ENCODE measurements at regions not wholly inside any gene's neighbourhood (a gene's known extent, or its start where the extent isn't known, plus 50 kb on each side); places are given as distances from the start of the nearest gene placed in this dataset.

DNA sequence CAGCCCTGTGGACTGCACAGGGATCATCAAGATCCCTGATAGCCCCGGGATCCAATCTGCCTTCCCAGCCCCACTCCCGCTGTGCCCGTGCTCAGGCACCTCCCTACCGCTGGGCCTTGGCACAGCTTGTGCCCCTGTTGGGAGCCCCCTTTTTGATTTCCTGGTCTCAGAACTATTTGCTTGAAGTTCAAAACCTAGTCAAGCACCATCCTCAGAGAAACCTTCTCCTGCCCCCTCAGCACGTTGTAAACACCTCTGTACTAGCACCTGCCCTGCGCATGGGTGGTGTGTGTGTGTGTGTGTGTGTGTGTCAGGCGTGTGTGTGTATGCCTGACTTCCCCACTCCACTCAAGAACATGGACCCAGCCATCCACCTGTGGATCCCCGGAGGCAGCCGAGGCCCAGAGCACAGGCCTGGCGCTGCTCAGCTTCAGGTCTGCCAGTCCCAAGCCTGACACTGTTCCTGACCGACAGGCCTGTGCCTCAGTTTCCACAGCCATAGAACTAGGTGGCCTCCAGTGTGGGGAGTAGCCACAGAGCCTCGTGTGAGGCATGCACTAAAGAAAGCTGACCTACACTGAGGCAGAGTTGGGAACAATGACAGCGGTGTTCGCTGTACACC lies 65.5 kb downstream of the ADRA2C start:
- no peak for DNase-seq (ENCODE audit: low read depth, low spot score)

DNA sequence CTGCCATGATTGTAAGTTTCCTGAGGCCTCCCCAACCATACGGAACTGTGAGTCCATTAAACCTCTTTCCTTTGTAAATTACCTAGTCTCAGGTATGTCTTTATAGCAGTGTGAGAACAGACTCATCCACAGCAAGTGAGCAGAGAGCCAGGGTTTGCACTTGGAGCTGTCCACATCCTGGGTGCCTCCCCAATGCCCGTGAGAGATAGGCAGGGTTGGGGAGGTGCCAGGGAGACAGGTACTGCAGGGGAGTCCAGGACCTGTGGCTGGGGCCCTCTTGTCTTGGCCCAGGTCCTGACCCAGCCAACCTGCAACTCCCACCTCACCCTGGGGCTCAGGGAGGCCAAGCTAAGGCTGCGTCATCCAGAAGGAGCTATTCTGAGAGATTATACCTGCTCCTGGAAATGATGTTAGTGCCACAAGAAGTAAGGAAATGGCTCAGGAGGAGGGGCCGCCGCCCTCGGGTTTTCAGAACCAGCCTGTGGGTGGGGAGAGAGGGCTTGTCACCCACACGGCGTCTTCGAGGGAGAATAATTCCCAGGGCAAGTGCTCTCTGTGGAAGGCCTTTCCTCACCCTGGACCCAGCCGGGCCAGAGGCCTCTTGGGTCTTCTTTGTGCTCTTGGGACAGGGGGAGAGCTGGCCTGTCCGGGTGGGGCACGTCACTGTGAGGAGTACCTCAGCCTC lies 66.5 kb downstream of the ADRA2C start:
- DNase-seq (ENCODE audit: low read depth, low spot score), result no peak

DNA sequence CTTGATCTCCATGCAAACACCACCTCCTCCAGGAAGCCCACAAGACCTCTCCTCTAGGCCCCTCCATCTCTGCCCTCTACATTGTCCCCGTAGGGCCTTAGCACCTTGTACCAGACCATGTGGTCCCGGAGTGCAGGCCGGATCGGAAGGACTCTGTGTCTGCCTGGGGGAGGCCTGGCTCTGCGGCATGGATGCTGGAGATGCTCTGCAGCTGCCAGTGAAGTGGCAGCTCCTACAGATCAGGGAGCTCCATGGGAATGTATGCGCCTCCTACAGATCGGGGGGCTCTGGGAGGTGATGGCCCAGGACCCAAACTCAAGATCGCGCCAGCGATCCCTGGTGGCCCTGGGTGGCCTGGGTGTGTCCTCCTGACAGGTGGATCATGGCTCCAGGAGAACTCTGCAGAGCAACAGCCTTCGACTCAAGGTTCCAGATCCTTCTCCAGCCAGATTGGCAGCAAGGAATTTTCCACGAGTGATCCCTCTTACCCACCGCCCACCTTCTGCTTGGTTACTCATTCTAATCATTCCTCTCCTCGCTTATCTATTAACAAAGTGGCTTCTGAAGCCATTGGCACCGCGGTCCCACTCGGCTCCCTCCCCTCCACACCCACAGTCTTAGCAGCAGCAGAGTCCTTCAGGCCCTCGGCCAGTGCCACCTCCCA lies 67.3 kb downstream of the ADRA2C start:
- no peak for DNase-seq (ENCODE audit: low read depth, low spot score)

DNA sequence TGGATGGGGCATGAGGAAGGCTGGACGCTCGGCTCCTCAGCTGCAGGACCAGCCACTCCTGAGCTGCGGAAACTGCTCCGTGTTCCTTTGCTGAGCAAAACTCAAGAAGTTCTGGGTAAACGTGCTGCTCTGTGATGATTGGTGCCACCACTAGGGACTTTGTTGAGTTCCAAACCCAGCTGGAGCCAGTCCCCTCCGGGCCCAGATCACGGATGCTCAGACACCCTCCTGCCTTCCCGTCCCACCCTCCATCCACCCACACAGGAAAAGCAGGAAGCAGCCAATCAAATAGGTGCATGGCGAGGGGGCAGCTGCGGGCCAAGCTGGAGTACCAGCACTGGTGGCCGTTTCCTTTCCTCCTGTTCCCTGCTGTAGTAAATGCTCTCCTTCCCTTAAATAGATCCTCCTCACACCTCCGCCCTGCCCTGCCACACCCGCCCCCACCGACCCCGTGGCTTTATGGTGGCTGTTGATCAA lies 68.0 kb downstream of the ADRA2C start:
- no peak for DNase-seq (ENCODE audit: low read depth, low spot score)

DNA sequence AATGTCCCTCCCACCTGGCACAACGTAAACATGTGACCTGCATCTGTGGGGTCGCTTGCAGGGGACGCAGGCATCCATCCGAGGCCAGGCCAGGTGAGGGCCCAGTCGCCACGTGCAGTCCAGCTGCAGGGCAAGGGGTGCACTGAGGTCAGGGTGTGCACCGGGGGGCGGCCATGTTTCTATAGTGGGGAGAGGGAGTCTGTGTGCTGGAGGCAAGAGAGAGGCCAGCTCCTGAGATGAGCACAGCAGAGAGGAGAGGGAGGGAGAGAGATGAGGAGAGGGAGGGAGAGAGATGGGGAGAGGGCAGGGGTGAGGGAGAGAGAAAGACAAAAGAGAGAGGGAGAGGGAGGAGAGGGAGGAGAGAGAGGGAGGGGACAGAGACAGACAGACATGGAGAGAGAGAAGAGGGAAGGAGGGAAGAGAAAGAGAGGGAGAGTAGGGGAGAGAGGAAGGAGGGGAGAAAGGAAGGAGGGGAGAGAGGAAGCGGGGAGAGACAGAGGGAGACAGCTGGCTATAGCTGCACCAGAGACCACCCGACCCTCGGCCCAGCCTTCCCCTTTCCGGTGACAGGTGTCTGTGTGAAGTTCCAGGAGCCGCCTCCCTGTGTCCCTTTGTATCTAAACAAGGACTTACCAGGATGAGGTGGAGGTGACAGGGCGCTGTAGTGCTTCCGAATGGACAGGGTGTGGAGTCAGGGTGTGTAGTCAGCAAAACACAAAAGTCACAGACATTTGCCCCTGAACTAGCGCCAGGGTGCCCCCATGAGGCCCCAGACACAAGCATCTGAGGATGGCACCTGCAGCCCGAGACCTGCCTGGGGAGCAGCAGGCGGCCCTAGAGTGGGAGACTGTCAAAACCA lies 68.7 kb downstream of the ADRA2C start:
- DNase-seq (ENCODE audit: low read depth, low spot score), result no peak

DNA sequence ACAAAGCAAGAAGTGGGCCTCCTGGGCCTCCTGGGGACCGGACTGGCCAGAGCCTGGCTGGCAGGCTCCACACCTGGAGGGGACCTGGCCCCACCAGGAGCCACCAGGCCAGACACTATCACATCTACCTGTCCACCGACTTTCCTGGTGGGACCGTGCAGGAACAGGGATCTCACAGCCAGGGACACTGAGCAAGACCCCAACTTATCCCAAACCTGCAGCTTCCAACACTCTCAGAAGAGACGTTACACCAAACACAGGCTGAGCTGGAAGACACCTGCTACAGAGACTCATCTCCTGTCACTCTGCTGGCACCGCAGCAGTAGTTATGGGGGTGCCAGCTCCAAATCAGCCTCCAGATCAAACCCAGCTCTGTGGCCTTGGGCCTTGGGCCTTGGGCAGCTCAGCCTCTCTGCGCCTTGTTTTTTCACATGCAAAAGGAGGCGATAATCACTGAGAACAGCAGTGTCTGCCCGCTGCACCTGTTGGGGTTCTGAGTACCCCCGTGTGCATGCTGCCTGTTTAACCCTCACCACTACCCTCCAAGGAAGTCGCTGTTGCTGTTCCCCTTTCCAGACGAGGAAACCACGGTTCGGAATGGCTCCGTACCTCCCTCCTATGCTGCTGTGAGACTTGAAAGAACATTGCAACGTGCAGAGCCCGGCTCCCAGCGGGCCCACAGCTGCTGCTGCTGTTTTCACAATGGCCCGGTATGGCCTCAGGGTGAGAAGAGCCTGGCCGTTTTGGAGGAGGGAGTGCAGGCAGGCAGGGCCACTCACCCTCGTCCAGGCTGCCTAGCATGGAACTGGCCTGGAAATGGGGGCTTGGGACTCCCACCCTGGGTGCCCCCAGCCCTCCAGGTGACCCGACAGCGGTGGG lies 69.6 kb downstream of the ADRA2C start:
- no peak for DNase-seq (ENCODE audit: low read depth, low spot score)

DNA sequence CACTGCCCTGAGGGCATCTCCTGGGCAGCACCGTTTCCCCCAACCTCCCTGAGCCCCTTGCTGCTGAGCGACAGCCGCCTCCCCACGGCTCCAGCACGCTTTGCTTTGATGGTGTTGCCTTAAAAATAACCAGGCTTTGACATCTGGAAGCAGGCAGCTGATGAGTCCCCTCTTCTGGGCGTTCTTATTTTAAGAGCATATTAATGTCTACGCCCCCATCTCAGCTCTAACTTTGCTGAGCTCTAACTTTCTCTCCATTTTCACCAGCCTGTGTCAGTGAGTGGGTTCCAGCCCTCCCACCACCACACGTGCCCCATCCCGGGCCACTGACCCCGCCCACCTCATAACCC lies 70.2 kb downstream of the ADRA2C start:
- no peak for DNase-seq (ENCODE audit: low read depth, low spot score)

DNA sequence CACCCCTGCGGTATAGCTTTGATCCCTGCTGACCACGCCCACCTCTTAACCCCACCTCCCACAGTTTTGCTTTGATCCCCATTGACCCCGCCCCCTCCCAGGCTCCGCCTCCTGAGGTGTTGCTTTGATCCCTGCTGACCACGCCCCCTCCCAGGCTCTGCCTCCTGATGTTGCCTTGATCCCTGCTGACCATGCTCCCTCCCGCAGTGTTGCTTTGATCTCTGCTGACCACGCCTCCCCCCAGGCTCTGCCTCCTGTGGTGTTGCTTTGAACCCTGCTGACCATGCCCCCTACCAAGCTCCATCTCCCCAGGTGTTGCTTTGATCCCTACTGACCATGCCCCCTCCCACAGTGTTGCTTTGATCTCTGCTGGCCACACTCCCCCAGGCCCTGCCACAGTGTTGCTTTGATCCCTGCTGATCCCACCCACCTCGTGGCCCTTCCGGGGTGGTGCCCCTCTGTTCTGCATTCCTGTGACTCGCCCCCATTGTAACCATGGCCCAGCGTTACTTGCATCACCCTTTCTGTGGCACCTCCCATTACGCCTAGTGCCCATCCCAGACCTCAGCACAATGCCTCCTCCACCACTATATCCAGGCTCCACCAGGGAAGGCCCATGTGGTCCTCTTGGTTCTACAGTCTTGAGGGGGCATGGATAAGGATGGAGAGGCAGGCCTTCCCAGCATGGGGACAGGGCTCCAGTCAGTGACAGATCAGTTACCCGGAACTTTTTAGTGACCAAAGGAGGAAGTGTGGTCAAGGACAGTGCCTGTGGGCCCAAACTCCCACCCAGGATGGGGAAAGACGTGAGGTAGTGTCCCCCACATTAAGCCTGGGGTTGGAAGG lies 70.8 kb downstream of the ADRA2C start:
- no peak for DNase-seq (ENCODE audit: low read depth, low spot score)

DNA sequence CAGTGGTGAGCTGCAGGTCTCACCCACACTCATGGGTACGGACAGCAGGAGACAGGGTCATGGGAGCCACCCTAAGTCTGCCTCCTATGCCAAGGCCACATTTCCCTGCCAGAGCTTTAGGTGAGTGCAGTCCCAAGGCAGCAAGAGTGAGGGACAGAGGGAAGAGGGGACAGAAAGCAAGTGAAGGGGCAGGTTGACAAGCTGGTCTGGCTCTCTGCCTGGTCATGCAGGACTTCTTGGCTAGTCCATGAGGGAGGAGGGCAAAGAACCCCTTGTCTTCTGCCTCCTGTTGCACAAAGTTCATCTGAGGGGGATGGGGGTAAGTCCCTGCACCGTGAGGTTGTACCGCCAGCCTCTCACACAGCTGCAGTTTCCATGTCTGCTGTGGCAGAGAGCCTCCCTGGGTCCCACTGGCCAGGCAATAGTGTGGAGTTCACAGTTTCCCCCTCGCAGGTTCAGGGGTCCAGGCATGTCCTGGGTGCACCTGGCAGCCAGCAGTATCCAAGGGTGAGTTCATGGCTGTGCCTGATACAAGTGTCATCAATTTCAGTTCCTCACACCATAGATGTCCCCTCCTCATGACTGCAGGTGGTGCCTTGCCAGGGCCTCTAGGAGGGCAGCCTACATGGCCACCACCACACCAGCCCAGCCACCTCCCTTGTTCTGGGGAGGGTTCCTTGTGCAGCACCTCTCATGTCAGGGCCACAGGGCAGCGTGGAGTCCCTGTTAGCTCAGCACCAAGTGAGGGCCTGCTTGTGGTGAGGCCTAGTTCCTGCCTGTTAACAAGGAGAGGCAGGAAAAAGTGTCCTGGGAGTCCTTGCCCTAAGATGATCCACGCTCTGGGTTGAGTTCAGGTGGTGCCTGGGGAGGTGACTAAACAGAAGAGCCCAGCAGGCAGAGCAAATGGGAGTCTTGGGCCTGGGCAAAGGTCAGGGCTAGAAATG lies 72.5 kb downstream of the ADRA2C start:
- no peak for DNase-seq (ENCODE audit: low read depth, low spot score)

DNA sequence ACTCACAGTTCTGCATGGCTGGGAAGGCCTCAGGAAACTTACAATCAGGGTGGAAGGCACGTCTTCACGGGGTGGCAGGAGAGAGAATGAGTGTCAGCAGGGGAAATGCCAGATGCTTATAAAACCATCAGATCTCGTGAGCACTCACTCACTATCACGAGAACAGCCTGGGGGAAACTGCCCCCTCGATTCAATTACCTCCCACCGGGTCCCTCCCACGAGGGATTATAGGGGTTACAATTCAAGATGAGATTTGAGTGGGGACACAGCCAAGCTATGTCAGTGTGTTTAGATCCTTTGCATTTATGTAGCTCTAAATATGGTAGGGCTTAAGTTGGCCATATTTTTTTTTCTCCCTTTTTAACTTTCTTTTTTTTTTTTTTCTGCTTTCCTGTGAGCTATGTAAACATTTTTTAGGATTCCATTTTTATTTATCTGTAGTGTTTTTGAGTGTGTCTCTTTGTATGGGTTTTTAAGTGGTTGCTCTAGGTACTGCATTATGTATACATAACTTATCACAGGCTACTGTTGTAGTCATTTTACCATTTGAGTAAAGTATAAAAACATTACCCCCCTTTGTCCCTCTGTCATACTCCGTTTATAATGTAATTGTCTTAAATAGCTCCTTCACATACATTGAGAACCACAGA lies 79.0 kb downstream of the ADRA2C start:
- no peak for DNase-seq (ENCODE audit: low read depth, low spot score)

DNA sequence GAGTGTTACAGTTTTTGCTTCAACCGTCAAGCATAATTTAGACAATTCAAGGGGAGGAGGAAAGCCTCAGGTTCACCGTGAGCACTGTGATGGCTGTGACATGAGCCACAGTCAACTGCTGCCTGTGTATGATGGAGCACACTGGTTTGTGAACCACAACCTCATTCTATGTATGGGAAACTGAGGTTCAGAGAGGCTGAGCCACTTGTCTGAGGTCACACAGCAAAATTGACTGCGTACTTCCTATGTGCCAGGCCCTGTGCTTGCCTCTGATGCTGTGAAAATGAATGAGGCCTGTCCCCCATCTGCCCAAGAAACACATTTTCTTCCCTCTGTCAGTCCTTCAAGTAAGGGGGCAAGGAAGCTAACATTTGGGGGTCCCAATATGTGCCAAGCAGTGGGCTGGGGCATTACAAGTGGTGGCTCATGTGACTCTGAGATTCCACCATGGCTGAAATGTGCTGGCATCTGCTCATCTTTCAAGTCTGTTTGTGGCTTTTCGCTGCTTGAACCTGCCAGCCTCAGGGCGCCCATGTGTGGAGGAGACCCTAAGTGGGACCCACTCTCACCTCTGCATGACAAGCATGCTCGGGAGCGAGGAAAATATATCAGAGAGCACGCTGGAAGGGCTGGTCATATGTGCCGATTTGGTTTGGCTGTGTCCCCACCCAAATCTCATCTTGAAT lies 79.7 kb downstream of the ADRA2C start:
- no peak for DNase-seq (ENCODE audit: low read depth, low spot score)

DNA sequence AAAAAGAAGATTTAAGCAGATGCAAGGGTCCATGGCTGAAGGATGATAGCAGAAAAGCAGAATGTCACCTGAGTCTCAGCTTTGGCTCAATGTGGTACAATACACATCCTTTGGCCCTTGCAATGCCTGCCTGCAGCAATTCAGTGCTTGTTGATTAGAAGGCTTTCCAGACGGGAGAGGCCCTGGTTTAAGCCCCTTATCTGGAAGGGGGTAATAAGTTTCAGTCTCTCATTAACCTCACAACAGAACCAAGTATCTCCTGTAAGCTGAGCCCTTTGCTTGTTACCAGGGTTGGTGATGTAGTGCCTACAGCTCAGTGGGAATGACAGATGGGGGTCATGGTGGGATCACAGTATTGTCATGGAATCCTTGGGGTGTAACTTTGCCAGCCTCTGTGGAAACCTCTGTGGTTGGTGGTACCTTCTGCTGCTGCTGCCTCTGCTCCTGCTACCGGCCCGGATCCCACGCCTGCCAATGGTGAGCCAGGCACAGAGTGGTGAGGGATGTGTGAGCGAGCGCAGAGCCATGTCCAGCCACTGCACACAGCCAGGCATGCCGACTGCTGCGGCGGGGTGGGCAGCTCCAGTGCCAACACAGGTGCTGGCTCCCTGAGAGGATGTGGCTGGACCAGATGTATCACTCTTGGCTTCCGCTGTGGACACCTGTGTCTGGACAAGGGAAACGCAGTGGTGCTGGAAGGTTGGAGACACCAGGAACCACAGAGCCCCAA lies 81.2 kb downstream of the ADRA2C start:
- no peak for DNase-seq (ENCODE audit: low read depth, low spot score)

DNA sequence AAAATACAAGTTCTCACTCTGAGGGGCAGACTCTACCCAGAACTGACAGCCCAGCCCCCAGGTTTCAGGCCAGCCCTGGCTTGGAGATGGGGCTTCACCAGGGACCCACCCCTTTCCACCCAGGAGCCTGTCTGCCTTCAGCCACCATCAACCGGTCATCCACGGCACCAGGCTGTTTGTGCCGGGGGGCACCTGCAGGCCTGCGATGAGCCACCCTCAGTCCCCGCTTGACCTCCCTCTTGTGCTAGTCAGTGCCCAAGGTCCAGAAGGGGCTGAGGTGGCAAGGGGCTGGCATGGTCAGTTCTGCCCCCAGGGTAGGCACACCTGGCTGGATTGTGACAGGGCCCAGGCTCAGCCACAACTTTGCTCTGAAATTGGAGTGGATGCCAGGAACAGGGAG lies 82.1 kb downstream of the ADRA2C start:
- no peak for DNase-seq (ENCODE audit: low read depth, low spot score)

DNA sequence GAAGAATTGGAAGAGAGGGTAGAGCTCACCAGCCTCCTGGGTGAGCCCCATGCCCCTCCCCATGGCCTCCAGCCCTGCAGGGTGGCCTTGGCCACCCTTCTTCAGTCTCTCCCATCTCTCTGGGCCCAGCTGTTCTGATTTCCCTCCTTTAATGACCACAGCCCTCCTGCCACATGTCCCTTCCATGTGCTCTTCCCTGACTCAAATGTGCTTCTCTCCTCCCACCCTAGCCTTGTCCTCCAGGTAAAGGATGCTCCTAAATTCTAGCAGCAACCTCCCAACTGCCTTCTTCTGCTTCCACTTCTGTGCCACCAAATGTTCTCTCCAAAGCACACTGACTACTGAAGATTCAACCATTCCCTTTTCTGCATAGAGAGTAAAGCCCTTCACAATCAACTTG lies 83.0 kb downstream of the ADRA2C start:
- DNase-seq (ENCODE audit: low read depth, low spot score), result no peak

DNA sequence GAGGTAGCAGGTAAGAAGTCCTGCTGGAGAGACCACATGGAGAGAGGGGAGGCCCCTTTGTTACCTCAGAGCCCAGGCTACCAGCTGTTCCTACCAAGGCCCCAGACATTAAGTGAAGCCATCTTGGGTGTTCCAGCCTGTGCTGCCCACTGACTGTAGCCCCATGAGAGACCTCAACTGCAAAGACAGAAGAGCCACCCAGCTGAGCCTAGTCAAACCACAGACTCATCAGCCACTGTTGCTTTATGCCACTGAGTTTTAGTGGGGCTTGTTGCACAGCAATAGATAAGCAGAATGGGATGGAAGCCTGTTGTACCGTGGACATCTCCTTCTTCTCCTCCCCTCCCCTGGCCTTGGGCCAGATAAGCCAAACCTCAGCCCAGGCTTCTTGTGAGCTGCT lies 83.9 kb downstream of the ADRA2C start:
- no peak for DNase-seq (ENCODE audit: low read depth, low spot score)

DNA sequence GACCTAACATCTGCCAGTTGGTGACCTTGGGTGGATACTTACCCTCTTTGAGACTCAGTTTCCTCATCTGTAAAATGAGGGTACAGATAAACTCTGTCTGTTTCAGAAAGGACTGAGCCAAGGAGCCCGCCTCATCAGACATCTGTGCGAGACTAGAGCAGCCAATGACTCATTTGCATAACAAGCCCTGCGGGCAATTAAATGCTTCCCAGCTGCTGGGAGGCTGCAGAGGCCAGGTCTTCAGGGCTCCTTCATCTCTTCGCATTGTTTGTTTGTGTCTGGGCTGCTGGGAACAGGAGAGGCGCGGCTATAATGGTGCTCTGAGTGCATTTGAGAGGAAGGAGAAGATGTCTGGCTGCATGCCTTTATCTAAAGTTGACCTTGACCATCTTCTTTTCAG lies 85.0 kb downstream of the ADRA2C start:
- no peak for DNase-seq (ENCODE audit: low read depth, low spot score)

DNA sequence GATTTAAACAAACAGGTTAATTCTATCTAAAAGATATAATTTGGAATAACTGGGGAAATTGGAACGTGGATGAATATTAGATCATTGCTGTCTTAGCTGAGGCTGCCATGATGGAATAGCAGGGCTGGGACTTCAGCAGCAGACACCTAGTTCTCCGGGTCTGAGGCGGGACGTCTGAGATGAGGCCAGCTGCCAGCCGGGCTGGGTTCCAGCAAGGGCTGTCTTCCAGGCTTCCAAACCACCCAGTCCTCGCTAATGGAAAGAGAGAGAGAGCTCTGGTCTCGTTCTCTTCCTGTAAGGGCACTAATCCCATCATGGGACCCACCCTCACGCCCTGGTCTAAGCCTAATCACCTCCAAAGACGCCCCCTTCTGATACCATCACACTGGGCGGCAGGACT lies 85.7 kb downstream of the ADRA2C start:
- DNase-seq (ENCODE audit: low read depth, low spot score), result no peak
